Activated CD8-positive, alpha-beta memory T cell treated with anti-CD3 and anti-CD28 coated beads for 48 hours (primary cell): ENCODE measurements at regions not wholly inside any gene's neighbourhood (a gene's known extent, or its start where the extent isn't known, plus 50 kb on each side); places are given as distances from the start of the nearest gene placed in this dataset.
"Not testable (repeated sequence)": the region's sequence is repeated elsewhere in the genome, so short reads cannot be mapped to it uniquely, and the experiment has no call there.

ENCODE experiments used
- DNase-seq, 3 experiments: peaks; one replicate each; pipeline ENCODE4 v3.0.0-alpha.2; 2020; ENCODE audit warnings: low read depth in 2 of 3, low spot score in 2 of 3

- no peak for DNase-seq
These were observed 166.9 kb downstream of the TOMM20 start for GRCh38 chr1:234961456-234962339.

- DNase-seq: no peak
These were observed 167.7 kb downstream of the TOMM20 start for GRCh38 chr1:234960722-234961455.

GRCh38 chr1:234958706-234959657 lies 169.7 kb downstream of the TOMM20 start:
- no peak for DNase-seq

- DNase-seq: no peak
These were observed 170.5 kb downstream of the TOMM20 start for GRCh38 chr1:234958066-234958705.

- no peak for DNase-seq
These were observed 171.1 kb downstream of the TOMM20 start for GRCh38 chr1:234957330-234958065.

- DNase-seq: no peak
These were observed 171.8 kb downstream of the TOMM20 start for GRCh38 chr1:234956821-234957329.

GRCh38 chr1:234955107-234955731 lies 173.4 kb downstream of the TOMM20 start:
- DNase-seq: no peak

- DNase-seq: no peak
These were observed 174.0 kb downstream of the TOMM20 start for GRCh38 chr1:234954613-234955012.

GRCh38 chr1:234953655-234954405 lies 174.8 kb downstream of the TOMM20 start:
- DNase-seq: no peak

- DNase-seq: no peak
These were observed 178.0 kb downstream of the TOMM20 start for GRCh38 chr1:234950598-234950997.

- DNase-seq: not testable (repeated sequence)
These were observed 179.1 kb downstream of the TOMM20 start for GRCh38 chr1:234949528-234949927.

GRCh38 chr1:234944439-234945344 lies 183.9 kb downstream of the TOMM20 start:
- no peak for DNase-seq

GRCh38 chr1:234943836-234944402 lies 184.7 kb downstream of the TOMM20 start:
- DNase-seq: no peak

GRCh38 chr1:234942879-234943506 lies 185.6 kb downstream of the TOMM20 start:
- DNase-seq: no peak

- no peak for DNase-seq
These were observed 186.7 kb downstream of the TOMM20 start for GRCh38 chr1:234942012-234942332.

- DNase-seq: no peak
These were observed 187.2 kb downstream of the TOMM20 start for GRCh38 chr1:234941321-234942011.
